ENCODE measurements at regions not wholly inside any gene's neighbourhood (a gene's known extent, or its start where the extent isn't known, plus 50 kb on each side); places are given as distances from the start of the nearest gene placed in this dataset.

DNA sequence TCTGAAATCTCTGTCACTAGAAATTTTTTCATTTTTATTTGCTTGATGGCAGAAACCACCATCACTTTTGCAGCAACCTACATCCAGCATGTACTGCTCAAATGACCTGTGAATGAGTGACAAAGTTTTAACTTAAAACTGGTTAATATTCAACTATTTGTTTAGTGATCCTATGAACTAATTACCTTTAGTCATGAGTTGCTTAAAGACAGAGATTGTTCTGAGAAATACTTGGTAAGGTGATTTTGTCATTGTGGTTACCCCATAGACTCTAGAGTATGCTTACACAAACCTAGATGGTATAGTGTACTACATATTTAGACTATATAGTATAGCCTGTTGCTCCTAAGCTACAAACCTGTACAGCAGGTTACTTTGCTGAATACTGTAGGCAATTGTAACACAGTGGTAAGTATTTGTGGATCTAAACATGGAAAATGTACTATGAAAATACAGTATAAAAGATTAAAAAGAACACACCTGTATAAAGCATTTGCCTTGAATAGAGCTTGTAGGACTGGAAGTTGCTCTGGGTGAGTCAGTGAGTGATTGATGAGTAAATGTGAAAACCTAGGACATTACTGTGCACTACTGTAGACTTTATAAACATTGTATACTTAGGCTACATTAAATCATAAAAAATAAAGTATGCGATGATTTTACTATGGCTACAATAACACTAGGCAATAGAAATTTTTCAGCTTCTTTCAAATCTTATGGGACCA is 256.6 kb upstream of the PPFIA2 start:
- TF ChIP-seq NFRKB (IDR thresholded peaks at IDR 0.05; ENCODE audit: low read depth), result no peak
- TF ChIP-seq SNRNP70 (optimal IDR thresholded peaks at IDR 0.05; ENCODE audit: low read depth, low read length), result no peak
- TF ChIP-seq ZNF146 (CRISPR knock-in tag; IDR thresholded peaks at IDR 0.05; ENCODE audit: unreplicated experiment), result no peak
- no peak for TF ChIP-seq GABPA (tag; conservative IDR thresholded peaks at IDR 0.05; ENCODE audit: low read depth)
- TF ChIP-seq, protein P1, sequence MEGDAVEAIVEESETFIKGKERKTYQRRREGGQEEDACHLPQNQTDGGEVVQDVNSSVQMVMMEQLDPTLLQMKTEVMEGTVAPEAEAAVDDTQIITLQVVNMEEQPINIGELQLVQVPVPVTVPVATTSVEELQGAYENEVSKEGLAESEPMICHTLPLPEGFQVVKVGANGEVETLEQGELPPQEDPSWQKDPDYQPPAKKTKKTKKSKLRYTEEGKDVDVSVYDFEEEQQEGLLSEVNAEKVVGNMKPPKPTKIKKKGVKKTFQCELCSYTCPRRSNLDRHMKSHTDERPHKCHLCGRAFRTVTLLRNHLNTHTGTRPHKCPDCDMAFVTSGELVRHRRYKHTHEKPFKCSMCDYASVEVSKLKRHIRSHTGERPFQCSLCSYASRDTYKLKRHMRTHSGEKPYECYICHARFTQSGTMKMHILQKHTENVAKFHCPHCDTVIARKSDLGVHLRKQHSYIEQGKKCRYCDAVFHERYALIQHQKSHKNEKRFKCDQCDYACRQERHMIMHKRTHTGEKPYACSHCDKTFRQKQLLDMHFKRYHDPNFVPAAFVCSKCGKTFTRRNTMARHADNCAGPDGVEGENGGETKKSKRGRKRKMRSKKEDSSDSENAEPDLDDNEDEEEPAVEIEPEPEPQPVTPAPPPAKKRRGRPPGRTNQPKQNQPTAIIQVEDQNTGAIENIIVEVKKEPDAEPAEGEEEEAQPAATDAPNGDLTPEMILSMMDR (IDR thresholded peaks at IDR 0.05 in 2 of 3, conservative IDR thresholded peaks at IDR 0.05 in 1 of 3; ENCODE audit: insufficient read depth in 2 of 3, low read depth in 1 of 3, low read length in 3 of 3), result no peak

Data from K562 (cell line).